Left lung (tissue), 4 donors: ENCODE measurements at regions not wholly inside any gene's neighbourhood (a gene's known extent, or its start where the extent isn't known, plus 50 kb on each side); places are given as distances from the start of the nearest gene placed in this dataset.

ENCODE experiments used
- ATAC-seq: fragments of 200-7000 bp; cut with Tn5 transposase; one replicate; pipeline ENCODE4 v1.9.1; 2020; ENCODE audit warnings: moderate library complexity
- DNase-seq, 4 donors: peaks; one replicate each; pipeline ENCODE4 v3.0.0-alpha.2; 2013 to 2020
- H3K27ac ChIP-seq, 2 donors: fragments of 200-600 bp; sonication (generic) in 1 of 2; one replicate each; pipeline versions ENCODE4 v1.5.0 to v1.8.0; 2020 to 2021
- H3K27me3 ChIP-seq, 2 donors: fragments of 200-600 bp; sonication (generic) in 1 of 2; one replicate each; pipeline versions ENCODE4 v1.5.0 to v1.8.0; 2020 to 2021
- H3K36me3 ChIP-seq, 2 donors: fragments of 200-600 bp; sonication (generic) in 1 of 2; one replicate each; pipeline versions ENCODE4 v1.5.0 to v1.8.0; 2020 to 2021
- H3K4me1 ChIP-seq, 2 donors: fragments of 200-600 bp; one replicate each; pipeline ENCODE4 v1.8.0; 2021
- H3K4me3 ChIP-seq, 2 donors: fragments of 200-600 bp; sonication (generic) in 1 of 2; one replicate each; pipeline versions ENCODE4 v1.5.0 to v1.8.0; 2020 to 2021; ENCODE audit warnings: mild to moderate bottlenecking in 1 of 2
- H3K9me3 ChIP-seq, 2 donors: fragments of 200-600 bp; sonication (generic) in 1 of 2; one replicate each; pipeline versions ENCODE4 v1.5.0 to v1.8.0; 2020 to 2021
- intact Hi-C, 2 donors: fragments of 100-400 bp; cut with DNase I; formaldehyde crosslinking; loops; one replicate each; pipeline versions ENCODE4 v1.11.2 to v1.14.2; 2022
- TF ChIP-seq, protein P1 (sequence below), 2 donors: fragments of 200-600 bp; sonication (generic) in 1 of 2; IDR thresholded peaks; one replicate each; pipeline versions ENCODE4 v1.5.0 to v1.8.0; 2021; ENCODE audit warnings: antibody characterized with exemption in 2 of 2
- donor health status: DM: no; HTN: yes; CAD: no.
- donor health status: DM: no; HTN: no; CAD: no.

DNA sequence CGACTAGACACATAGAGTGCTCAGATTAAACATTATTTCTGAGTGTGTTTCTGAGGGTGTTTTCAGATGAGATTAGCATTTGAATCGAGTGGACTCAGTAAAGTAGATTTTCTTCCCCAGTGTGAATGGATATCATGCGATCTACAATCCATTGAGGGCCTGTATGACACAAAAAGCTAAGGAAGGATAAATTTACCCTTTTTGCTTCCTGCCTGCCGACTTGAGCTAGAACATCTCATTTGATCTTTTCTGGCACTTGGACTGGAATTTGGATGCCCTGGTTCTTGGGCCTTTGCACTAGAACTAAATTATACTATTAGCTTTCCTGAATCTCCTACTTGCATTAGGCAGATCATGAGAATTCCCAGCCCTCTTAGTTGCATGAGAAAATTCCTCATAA, 675.8 kb downstream of the DOK5 start:
- no peaks in the 10 kb centered on the region for H3K36me3 ChIP-seq
- no peaks in the 10 kb centered on the region for H3K27me3 ChIP-seq
- DNase-seq, result no peak
- H3K4me3 ChIP-seq, result no peak overlapping the region
- no peak overlapping the region for H3K27ac ChIP-seq
- no peak for ATAC-seq
- TF ChIP-seq, protein P1, sequence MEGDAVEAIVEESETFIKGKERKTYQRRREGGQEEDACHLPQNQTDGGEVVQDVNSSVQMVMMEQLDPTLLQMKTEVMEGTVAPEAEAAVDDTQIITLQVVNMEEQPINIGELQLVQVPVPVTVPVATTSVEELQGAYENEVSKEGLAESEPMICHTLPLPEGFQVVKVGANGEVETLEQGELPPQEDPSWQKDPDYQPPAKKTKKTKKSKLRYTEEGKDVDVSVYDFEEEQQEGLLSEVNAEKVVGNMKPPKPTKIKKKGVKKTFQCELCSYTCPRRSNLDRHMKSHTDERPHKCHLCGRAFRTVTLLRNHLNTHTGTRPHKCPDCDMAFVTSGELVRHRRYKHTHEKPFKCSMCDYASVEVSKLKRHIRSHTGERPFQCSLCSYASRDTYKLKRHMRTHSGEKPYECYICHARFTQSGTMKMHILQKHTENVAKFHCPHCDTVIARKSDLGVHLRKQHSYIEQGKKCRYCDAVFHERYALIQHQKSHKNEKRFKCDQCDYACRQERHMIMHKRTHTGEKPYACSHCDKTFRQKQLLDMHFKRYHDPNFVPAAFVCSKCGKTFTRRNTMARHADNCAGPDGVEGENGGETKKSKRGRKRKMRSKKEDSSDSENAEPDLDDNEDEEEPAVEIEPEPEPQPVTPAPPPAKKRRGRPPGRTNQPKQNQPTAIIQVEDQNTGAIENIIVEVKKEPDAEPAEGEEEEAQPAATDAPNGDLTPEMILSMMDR (IDR thresholded peaks at IDR 0.05), result no peak
- H3K4me1 ChIP-seq, result no peaks in the 10 kb centered on the region
- intact Hi-C loops, result no loop called here
- H3K9me3 ChIP-seq, result no peaks in the 10 kb centered on the region

DNA sequence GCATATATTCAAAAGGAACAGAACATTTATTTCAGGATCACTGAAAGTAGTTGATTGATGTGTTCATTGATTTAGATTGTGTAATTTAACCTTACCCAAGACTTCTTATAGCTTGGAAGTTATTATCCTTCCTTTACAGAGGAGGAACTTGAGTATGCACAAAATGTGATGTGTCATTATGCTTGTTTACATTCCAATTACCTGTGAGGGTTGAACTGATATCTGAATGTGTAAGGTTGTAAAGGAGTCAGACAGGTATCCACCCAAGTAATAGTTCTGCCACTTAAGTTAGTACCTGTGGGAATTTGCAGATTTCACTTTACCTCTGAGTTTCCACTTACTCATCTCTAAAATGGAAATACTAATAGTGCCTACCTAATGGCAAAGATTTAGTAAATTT, 668.2 kb downstream of the DOK5 start:
- intact Hi-C loops, result no loop called here
- H3K4me3 ChIP-seq, result no peak overlapping the region
- no peaks in the 10 kb centered on the region for H3K4me1 ChIP-seq
- no peaks in the 10 kb centered on the region for H3K36me3 ChIP-seq
- TF ChIP-seq, protein P1 (IDR thresholded peaks at IDR 0.05), result no peak
- H3K9me3 ChIP-seq, result no peaks in the 10 kb centered on the region
- DNase-seq, result no peak
- ATAC-seq, result no peak
- no peak overlapping the region for H3K27ac ChIP-seq
- no peaks in the 10 kb centered on the region for H3K27me3 ChIP-seq

DNA sequence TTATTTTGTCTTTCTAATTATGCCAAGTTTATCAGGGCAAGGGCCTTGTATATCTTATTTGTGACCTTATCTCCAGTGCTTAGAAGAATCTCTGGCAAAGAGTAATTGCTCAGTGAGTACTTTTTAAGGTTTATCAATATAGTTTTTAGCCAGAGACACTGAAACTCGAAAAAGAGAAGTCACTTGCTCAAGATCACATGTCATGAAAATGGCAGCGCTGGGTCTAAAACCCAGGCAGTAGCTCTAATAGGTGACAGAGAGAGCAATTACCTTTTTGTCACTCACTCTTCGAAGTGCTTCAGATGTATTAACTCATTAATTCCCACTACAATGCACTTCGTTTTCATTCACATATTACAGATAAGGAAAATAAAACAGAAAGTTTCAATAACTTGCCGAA, 667.5 kb downstream of the DOK5 start:
- DNase-seq (no peak), ATAC-seq (no peak)
- Histone ChIP-seq H3K36me3 (no peaks in the 10 kb centered on the region), H3K9me3 (no peaks in the 10 kb centered on the region), H3K27ac (no peak overlapping the region), H3K4me1 (no peaks in the 10 kb centered on the region), H3K27me3 (no peaks in the 10 kb centered on the region), H3K4me3 (no peak overlapping the region)
- intact Hi-C loops, result no loop called here
- TF ChIP-seq, protein P1 (IDR thresholded peaks at IDR 0.05), result no peak

DNA sequence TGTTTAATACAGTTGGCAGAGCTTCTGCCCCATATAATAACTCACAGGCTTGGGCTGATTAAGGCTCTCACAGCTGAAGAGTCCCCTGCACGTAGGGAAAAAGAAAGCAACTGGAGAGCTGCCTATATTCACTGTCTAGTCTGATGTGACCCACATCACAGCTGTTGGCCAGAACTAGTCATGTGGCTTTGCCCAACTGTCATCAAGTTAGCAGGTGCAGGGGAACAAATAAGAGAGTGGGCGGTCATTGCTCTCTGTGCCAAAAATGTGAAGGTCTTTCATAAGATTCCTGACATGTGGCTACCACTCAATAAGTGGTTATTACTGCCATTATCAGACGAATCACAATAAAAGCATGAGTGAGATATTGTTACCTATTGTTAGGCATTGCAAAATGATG, 665.2 kb downstream of the DOK5 start:
- Histone ChIP-seq H3K9me3 (no peaks in the 10 kb centered on the region), H3K27me3 (no peaks in the 10 kb centered on the region), H3K4me1 (no peaks in the 10 kb centered on the region), H3K4me3 (no peak overlapping the region), H3K36me3 (no peaks in the 10 kb centered on the region), H3K27ac (no peak overlapping the region)
- intact Hi-C loops, result no loop called here
- no peak for DNase-seq
- TF ChIP-seq, protein P1 (IDR thresholded peaks at IDR 0.05), result no peak
- no peak for ATAC-seq

DNA sequence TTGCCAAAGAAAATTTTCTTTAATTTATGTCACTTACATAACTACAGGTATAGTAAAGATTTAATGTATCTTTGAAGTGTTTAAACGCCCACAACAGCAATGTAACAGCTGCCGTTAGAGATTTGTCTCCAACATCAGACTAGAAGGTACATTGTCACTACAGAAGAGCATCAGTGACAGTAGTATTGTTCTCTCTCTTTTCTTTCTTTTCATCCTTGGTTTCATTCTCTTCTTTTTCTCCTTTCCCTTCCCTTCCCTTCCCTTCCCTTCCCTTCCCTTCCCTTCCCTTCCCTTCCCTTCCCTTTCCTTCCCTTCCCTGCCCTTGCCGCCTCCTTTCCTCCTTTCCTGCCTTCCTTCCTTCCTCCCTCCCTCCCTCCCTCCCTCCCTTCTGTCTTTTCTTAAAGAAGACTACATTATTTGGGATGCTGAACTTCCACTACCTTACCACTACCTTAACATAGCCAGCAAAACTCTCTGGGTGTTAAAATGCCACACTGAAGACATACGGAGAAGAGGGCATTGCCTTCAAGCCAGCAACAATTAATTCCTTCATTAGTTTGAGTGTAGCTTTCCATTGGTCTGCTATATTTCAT, 663.9 kb downstream of the DOK5 start:
- Histone ChIP-seq H3K4me1 (no peaks in the 10 kb centered on the region), H3K4me3 (no peak overlapping the region), H3K27me3 (no peaks in the 10 kb centered on the region), H3K9me3 (no peaks in the 10 kb centered on the region), H3K27ac (no peak overlapping the region), H3K36me3 (no peaks in the 10 kb centered on the region)
- intact Hi-C loops, result no loop called here
- TF ChIP-seq, protein P1 (IDR thresholded peaks at IDR 0.05), result no peak
- DNase-seq, result no peak
- ATAC-seq, result no peak
